ENCODE measurements at regions not wholly inside any gene's neighbourhood (a gene's known extent, or its start where the extent isn't known, plus 50 kb on each side); places are given as distances from the start of the nearest gene placed in this dataset.
"Not testable (repeated sequence)": the region's sequence is repeated elsewhere in the genome, so short reads cannot be mapped to it uniquely, and the experiment has no call there.

DNA sequence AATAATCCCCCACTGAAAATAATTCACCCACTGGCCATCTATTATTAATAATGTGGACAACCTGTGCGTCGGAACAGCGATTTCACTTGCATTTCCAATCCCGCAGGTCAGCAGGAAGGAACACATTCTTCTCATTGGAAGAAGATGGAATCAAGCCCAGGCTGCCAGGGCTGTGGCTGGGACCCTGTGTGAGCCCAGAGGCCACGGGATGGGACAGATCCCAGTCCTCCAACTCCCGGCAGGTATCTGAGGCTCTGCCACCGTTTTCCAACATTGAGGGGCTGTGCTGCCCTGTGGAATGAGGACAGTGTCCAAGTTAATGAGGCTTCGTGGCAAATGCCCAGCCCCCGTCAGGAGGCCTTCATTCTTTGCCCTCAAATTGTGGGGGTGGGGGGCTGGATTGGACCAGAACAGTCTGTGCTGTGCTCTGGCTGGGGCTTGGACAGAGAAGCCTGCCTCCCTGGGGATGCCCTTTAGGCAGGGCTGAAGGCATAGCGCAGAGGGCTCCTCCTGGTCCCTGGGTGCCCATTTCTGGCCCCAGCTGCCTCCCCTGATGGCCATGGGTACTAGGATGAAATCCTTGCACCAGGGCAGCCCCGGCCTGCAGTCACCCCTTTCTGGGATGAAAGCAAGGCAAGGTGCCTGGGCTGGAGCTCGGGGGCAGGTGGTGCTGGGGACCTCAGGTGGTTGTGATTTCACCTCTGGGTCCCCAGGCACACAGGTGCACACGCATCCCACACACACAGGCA lies 195.0 kb upstream of the PPP1R26 start:
- H2BK5ac ChIP-seq (ENCODE audit: low read length): no peak overlapping the region
- H3K27ac ChIP-seq (ENCODE audit: low read depth, low read length): no peak overlapping the region
- H3K79me1 ChIP-seq (ENCODE audit: low read length): no peaks in the 10 kb centered on the region

DNA sequence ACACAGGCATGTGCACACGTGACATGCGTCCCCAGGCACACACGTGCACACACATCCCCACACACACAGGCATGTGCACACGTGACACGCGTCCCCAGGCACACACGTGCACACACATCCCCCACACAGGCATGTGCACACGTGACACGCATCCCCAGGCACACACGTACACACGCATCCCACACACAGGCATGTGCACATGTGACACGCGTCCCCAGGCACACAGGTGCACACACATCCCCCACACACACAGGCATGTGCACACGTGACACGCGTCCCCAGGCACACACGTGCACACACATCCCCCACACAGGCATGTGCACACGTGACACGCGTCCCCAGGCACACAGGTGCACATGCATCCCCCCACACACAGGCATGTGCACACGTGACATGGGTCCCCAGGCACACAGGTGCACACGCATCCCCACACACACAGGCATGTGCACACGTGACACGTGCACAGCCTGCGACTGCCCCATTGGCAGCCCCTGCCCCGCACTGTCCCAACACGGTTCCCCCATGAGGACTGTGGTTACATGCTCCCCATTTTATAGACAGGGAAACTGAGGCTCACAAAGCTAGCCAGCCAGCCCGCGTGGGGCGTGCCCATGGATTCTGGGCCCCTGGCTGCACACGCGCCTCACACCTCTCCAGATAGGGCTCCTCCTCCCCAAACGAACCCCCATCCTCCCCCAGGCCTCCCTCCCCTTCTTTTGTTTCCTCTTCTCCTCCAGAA lies 193.2 kb upstream of the PPP1R26 start:
- H4K5ac ChIP-seq (ENCODE audit: low read length); H3K18ac ChIP-seq (ENCODE audit: low read length); H3K36me3 ChIP-seq (ENCODE audit: control insufficient read depth, insufficient read depth, low read length); H3K4ac ChIP-seq (ENCODE audit: low read depth, low read length); DNase-seq; H3K9ac ChIP-seq (ENCODE audit: low read length); H2BK5ac ChIP-seq (ENCODE audit: low read length); H4K8ac ChIP-seq (ENCODE audit: low read depth, low read length); H3K4me2 ChIP-seq (ENCODE audit: low read length); H3K4me3 ChIP-seq (ENCODE audit: low read length); H3K4me1 ChIP-seq (ENCODE audit: control insufficient read depth, low read depth, low read length); H3K27ac ChIP-seq (ENCODE audit: low read depth, low read length); H3K79me1 ChIP-seq (ENCODE audit: low read length); H3K27me3 ChIP-seq (ENCODE audit: insufficient read depth, low read length, poor library complexity); H2AK5ac ChIP-seq (ENCODE audit: low read length); H2BK120ac ChIP-seq (ENCODE audit: low read depth, low read length); H3K79me2 ChIP-seq (ENCODE audit: control insufficient read depth, insufficient read depth, low read length); H3K23ac ChIP-seq (ENCODE audit: low read length); H2BK15ac ChIP-seq (replicated peaks; ENCODE audit: low read depth); H3K56ac ChIP-seq (ENCODE audit: low read length): not testable (repeated sequence)
- no CpG with 5 or more reads among the region's 33 CpGs for WGBS (ENCODE audit: extremely low coverage, insufficient coverage, low lambda C conversion rate)

More for the DNA sequence above, 195.0 kb upstream of the PPP1R26 start:
- Histone ChIP-seq H4K8ac (ENCODE audit: low read depth, low read length) (no peak overlapping the region), H3K9ac (ENCODE audit: low read length) (no peak overlapping the region), H3K4me1 (ENCODE audit: control insufficient read depth, low read depth, low read length) (no peaks in the 10 kb centered on the region), H3K4me2 (ENCODE audit: low read length) (no peak overlapping the region), H3K27me3 (ENCODE audit: insufficient read depth, low read length, poor library complexity) (no peaks in the 10 kb centered on the region), H3K18ac (ENCODE audit: low read length) (no peak overlapping the region), H3K4me3 (ENCODE audit: low read length) (no peak overlapping the region), H2BK15ac (replicated peaks; ENCODE audit: low read depth) (no peak overlapping the region), H2BK120ac (ENCODE audit: low read depth, low read length) (no peak overlapping the region), H3K23ac (ENCODE audit: low read length) (no peak overlapping the region), H4K5ac (ENCODE audit: low read length) (no peak overlapping the region), H3K4ac (ENCODE audit: low read depth, low read length) (no peak overlapping the region), H3K79me2 (ENCODE audit: control insufficient read depth, insufficient read depth, low read length) (no peaks in the 10 kb centered on the region), H2AK5ac (ENCODE audit: low read length) (no peak overlapping the region), H3K56ac (ENCODE audit: low read length) (no peak overlapping the region), H3K36me3 (ENCODE audit: control insufficient read depth, insufficient read depth, low read length) (no peaks in the 10 kb centered on the region)
- no peak for DNase-seq
- WGBS (ENCODE audit: extremely low coverage, insufficient coverage, low lambda C conversion rate): no CpG with 5 or more reads among the region's 13 CpGs

DNA sequence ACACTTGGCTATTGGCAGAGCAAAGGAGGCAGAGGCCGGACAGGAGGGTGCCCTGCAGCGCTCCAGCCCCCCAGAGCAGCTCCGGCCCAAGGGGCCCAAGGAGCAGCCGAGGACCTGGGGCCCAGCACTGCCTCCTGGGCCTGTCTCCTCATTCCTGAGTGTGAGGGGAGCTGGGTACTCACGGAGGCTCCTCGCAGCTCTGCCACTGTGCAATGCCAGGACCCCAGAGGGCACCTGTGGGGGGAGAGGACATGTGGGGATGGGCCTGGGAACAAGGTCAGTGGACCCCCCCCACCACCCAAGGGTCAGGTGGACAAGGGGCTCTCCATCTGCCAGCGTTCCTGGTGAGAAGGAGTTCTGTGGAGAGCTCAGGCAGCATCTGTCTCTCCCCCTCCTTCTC lies 192.6 kb upstream of the PPP1R26 start:
- H3K56ac ChIP-seq (ENCODE audit: low read length): no peak overlapping the region
- no peaks in the 10 kb centered on the region for H3K79me2 ChIP-seq (ENCODE audit: control insufficient read depth, insufficient read depth, low read length)
- no peak overlapping the region for H2BK120ac ChIP-seq (ENCODE audit: low read depth, low read length)
- no CpG with 5 or more reads among the region's 7 CpGs for WGBS (ENCODE audit: extremely low coverage, insufficient coverage, low lambda C conversion rate)
- no peaks in the 10 kb centered on the region for H3K36me3 ChIP-seq (ENCODE audit: control insufficient read depth, insufficient read depth, low read length)
- H3K79me1 ChIP-seq (ENCODE audit: low read length): no peaks in the 10 kb centered on the region
- DNase-seq: no peak
- H3K4me1 ChIP-seq (ENCODE audit: control insufficient read depth, low read depth, low read length): no peaks in the 10 kb centered on the region
- H2BK5ac ChIP-seq (ENCODE audit: low read length): no peak overlapping the region
- H4K8ac ChIP-seq (ENCODE audit: low read depth, low read length): no peak overlapping the region
- H2AK5ac ChIP-seq (ENCODE audit: low read length): no peak overlapping the region
- no peak overlapping the region for H3K9ac ChIP-seq (ENCODE audit: low read length)
- H3K4me2 ChIP-seq (ENCODE audit: low read length): no peak overlapping the region
- no peaks in the 10 kb centered on the region for H3K27me3 ChIP-seq (ENCODE audit: insufficient read depth, low read length, poor library complexity)
- no peak overlapping the region for H3K4me3 ChIP-seq (ENCODE audit: low read length)
- no peak overlapping the region for H3K23ac ChIP-seq (ENCODE audit: low read length)
- H3K27ac ChIP-seq (ENCODE audit: low read depth, low read length): no peak overlapping the region
- no peak overlapping the region for H3K18ac ChIP-seq (ENCODE audit: low read length)
- no peak overlapping the region for H4K5ac ChIP-seq (ENCODE audit: low read length)
- H2BK15ac ChIP-seq (replicated peaks; ENCODE audit: low read depth): no peak overlapping the region
- H3K4ac ChIP-seq (ENCODE audit: low read depth, low read length): no peak overlapping the region

DNA sequence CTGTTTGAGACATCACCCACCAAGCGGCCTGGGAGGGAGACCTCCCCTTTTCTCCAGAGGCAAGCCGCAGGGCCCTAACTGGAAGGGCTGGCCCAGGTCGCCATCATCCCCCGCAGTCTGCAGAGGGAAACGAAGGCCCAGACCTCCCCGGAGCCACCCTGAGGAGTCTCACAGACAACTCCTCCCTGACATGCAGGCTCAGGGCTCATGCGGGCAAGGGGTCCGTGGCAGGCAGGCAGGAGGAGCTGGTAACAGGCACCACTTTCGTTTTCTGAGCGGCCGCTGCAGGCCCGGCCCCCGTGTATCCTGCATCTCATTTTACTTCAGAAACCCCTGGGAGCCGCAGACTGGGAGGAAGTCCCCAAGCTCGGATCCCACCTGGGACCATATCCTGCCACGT lies 192.0 kb upstream of the PPP1R26 start:
- H3K23ac ChIP-seq (ENCODE audit: low read length): no peak overlapping the region
- H3K4me3 ChIP-seq (ENCODE audit: low read length): no peak overlapping the region
- no peaks in the 10 kb centered on the region for H3K79me1 ChIP-seq (ENCODE audit: low read length)
- H3K36me3 ChIP-seq (ENCODE audit: control insufficient read depth, insufficient read depth, low read length): no peaks in the 10 kb centered on the region
- no peak overlapping the region for H4K5ac ChIP-seq (ENCODE audit: low read length)
- no peaks in the 10 kb centered on the region for H3K4me1 ChIP-seq (ENCODE audit: control insufficient read depth, low read depth, low read length)
- no peaks in the 10 kb centered on the region for H3K79me2 ChIP-seq (ENCODE audit: control insufficient read depth, insufficient read depth, low read length)
- WGBS (ENCODE audit: extremely low coverage, insufficient coverage, low lambda C conversion rate): no CpG with 5 or more reads among the region's 16 CpGs
- H4K8ac ChIP-seq (ENCODE audit: low read depth, low read length): no peak overlapping the region
- H3K27ac ChIP-seq (ENCODE audit: low read depth, low read length): no peak overlapping the region
- no peak overlapping the region for H2AK5ac ChIP-seq (ENCODE audit: low read length)
- no peak overlapping the region for H3K18ac ChIP-seq (ENCODE audit: low read length)
- H2BK5ac ChIP-seq (ENCODE audit: low read length): no peak overlapping the region
- H3K56ac ChIP-seq (ENCODE audit: low read length): no peak overlapping the region
- H2BK120ac ChIP-seq (ENCODE audit: low read depth, low read length): no peak overlapping the region
- H3K4ac ChIP-seq (ENCODE audit: low read depth, low read length): no peak overlapping the region
- no peak for DNase-seq
- H3K27me3 ChIP-seq (ENCODE audit: insufficient read depth, low read length, poor library complexity): no peaks in the 10 kb centered on the region
- H3K4me2 ChIP-seq (ENCODE audit: low read length): no peak overlapping the region
- no peak overlapping the region for H3K9ac ChIP-seq (ENCODE audit: low read length)
- H2BK15ac ChIP-seq (replicated peaks; ENCODE audit: low read depth): no peak overlapping the region

DNA sequence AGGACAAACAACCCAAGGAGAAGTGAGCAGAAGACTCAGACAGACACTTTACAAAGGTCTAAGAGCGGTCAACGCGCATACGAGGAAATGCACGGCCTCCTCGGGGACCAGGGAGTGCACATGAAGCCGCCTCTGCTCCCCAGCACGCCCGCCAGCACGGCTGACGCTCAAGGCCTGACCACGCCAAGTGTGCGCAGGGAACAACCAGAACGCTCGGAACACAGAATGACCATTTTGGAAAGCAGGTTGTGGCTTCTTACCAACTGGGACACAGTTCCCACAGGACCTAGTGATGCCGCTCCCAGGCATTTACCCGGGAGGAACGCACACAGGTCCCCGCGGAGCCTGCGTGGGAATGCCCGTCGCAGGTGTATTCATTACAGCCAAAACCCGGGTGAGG lies 191.5 kb upstream of the PPP1R26 start:
- no peak overlapping the region for H2BK5ac ChIP-seq (ENCODE audit: low read length)
- H3K56ac ChIP-seq (ENCODE audit: low read length): no peak overlapping the region
- H2BK15ac ChIP-seq (replicated peaks; ENCODE audit: low read depth): no peak overlapping the region
- no peaks in the 10 kb centered on the region for H3K27me3 ChIP-seq (ENCODE audit: insufficient read depth, low read length, poor library complexity)
- H3K4ac ChIP-seq (ENCODE audit: low read depth, low read length): no peak overlapping the region
- H3K79me2 ChIP-seq (ENCODE audit: control insufficient read depth, insufficient read depth, low read length): no peaks in the 10 kb centered on the region
- no peak overlapping the region for H4K5ac ChIP-seq (ENCODE audit: low read length)
- no peak overlapping the region for H3K4me2 ChIP-seq (ENCODE audit: low read length)
- no peak overlapping the region for H3K18ac ChIP-seq (ENCODE audit: low read length)
- H3K27ac ChIP-seq (ENCODE audit: low read depth, low read length): no peak overlapping the region
- H3K4me3 ChIP-seq (ENCODE audit: low read length): no peak overlapping the region
- no peak overlapping the region for H3K23ac ChIP-seq (ENCODE audit: low read length)
- H2BK120ac ChIP-seq (ENCODE audit: low read depth, low read length): no peak overlapping the region
- no peak overlapping the region for H4K8ac ChIP-seq (ENCODE audit: low read depth, low read length)
- no peaks in the 10 kb centered on the region for H3K79me1 ChIP-seq (ENCODE audit: low read length)
- no peaks in the 10 kb centered on the region for H3K4me1 ChIP-seq (ENCODE audit: control insufficient read depth, low read depth, low read length)
- no peak overlapping the region for H3K9ac ChIP-seq (ENCODE audit: low read length)
- H3K36me3 ChIP-seq (ENCODE audit: control insufficient read depth, insufficient read depth, low read length): no peaks in the 10 kb centered on the region
- no CpG with 5 or more reads among the region's 24 CpGs for WGBS (ENCODE audit: extremely low coverage, insufficient coverage, low lambda C conversion rate)
- H2AK5ac ChIP-seq (ENCODE audit: low read length): no peak overlapping the region
- no peak for DNase-seq
